ENCODE measurements at regions not wholly inside any gene's neighbourhood (a gene's known extent, or its start where the extent isn't known, plus 50 kb on each side); places are given as distances from the start of the nearest gene placed in this dataset.
"Not testable (repeated sequence)": the region's sequence is repeated elsewhere in the genome, so short reads cannot be mapped to it uniquely, and the experiment has no call there.

DNA sequence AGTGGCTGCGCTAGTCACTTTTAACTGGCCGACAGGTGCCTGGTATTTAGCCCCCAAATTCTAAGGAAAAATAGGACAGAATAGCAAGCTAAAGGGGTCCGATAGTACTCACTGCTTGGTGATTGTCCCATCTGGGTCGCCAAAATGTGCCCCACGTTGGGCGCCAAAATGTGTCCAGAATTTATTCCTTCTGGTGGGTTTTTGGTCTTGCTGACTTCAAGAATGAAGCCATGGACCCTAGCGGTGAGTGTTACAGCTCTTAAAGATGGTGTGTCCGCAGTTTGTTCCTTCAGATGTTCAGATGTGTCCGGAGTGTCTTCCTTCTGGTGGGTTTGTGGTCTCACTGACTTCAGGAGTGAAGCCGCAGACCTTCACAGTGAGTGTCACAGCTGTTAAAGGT lies 144.8 kb upstream of the XIRP2 start:
- H3K4me3 Mint-ChIP-seq (ENCODE audit: unreplicated experiment); H3K9ac ChIP-seq (ENCODE audit: low read length); H2AFZ ChIP-seq (ENCODE audit: low read depth, low read length); H3K4me3 ChIP-seq (ENCODE audit: insufficient read depth, low read depth, low read length); FAIRE-seq; H3K27ac ChIP-seq (ENCODE audit: low read depth, low read length); H3K4me1 ChIP-seq (ENCODE audit: insufficient read depth, low read length); H3K4me1 Mint-ChIP-seq (ENCODE audit: low read depth, unreplicated experiment); H3K27me3 ChIP-seq (ENCODE audit: insufficient read depth, low read length); H3K79me2 ChIP-seq (ENCODE audit: insufficient read depth, low read length); H3K27me3 Mint-ChIP-seq (ENCODE audit: low read depth, unreplicated experiment); H3K4me2 ChIP-seq (ENCODE audit: low read length); H4K20me1 ChIP-seq (ENCODE audit: insufficient read depth, low read length); H3K27ac Mint-ChIP-seq (ENCODE audit: unreplicated experiment); H3K36me3 Mint-ChIP-seq (ENCODE audit: low read depth, unreplicated experiment); DNase-seq (ENCODE audit: low read depth); H3K36me3 ChIP-seq (ENCODE audit: insufficient read depth, low read length): not testable (repeated sequence)
- peaks cover 17% of the 10 kb centered on the region for H3K9me3 ChIP-seq (ENCODE audit: insufficient read depth, low read depth, low read length)
- H3K9me3 Mint-ChIP-seq (ENCODE audit: unreplicated experiment) = peaks cover 37% of the 10 kb centered on the region

DNA sequence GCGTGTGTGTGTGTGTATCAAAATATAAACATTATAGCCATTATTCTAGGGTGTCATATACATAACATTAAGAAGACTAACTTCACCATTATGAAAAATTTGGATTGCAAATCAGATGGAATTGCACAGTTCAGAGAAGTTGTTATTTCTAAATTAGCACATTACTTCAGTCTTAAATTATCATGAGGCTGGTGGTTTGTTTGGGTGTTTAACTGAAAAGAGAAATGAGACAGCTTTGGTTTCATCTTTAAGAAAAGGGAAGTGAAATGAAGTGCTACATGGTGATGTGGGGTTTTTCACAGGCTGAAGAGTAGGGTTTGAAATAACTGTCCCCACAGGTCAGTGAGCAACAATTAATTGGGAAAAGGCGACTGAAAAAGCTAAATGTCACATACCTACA lies 161.2 kb upstream of the XIRP2 start:
- FAIRE-seq = no peak

DNA sequence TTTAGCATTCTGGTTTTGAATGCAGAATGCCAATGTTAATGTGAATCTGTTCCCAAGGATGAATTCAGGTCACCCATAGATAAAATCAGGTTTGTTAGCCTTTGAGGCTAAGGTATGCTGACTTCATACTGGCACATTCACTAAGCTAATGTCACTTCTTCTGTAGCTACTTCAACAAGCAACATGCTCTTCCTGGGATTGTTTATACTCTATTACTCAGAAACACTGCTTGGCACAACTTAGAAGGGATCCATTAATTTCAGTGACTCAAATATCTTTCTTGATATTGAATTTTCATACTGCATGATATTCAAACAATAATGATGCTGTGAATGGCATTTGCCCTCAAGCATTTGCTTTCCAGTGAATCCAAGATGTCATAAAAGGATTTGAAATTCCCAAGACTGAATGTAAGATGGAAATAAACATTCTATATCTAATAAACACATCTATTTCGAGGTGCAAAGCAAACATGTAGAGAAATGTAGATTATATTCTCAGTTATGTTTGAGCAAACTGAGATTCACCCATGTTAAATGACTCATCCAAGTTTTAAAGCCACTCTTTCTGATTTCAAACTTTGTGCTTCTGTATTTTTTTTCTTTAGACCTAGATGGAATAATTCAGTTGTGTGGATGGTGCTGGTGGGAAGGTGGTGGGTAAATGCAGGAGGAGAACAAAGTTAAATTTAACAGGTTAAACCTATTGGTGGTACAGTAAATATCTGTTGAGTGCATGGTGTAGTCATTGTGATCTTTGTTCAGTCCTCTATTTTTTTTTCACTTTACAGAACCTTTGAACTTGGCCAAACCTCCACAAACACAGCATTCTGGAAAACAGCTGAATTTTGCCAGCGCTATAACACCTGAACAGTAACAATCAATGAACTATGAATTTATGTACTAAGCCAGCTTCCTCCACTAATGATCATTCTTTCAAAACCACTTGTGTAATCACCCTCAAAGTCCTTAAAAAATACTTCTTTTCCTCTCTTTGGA lies 162.1 kb upstream of the XIRP2 start:
- DNase-seq (ENCODE audit: low read depth) = no peak
- Mint-ChIP-seq H3K4me3 (ENCODE audit: unreplicated experiment) (no peak overlapping the region), H3K36me3 (ENCODE audit: low read depth, unreplicated experiment) (no peaks in the 10 kb centered on the region), H3K9me3 (ENCODE audit: unreplicated experiment) (peaks cover 2% of the 10 kb centered on the region), H3K4me1 (ENCODE audit: low read depth, unreplicated experiment) (no peaks in the 10 kb centered on the region), H3K27me3 (ENCODE audit: low read depth, unreplicated experiment) (no peaks in the 10 kb centered on the region), H3K27ac (ENCODE audit: unreplicated experiment) (no peak overlapping the region)
- H3K27ac ChIP-seq (ENCODE audit: low read depth, low read length) = no peak overlapping the region
- no peaks in the 10 kb centered on the region for H3K79me2 ChIP-seq (ENCODE audit: insufficient read depth, low read length)
- no peak for FAIRE-seq
- no peak overlapping the region for H3K9ac ChIP-seq (ENCODE audit: low read length)
- no peaks in the 10 kb centered on the region for H3K9me3 ChIP-seq (ENCODE audit: insufficient read depth, low read depth, low read length)
- H4K20me1 ChIP-seq (ENCODE audit: insufficient read depth, low read length) = no peaks in the 10 kb centered on the region
- no peak for TF ChIP-seq EZH2 (IDR thresholded peaks at IDR 0.05; ENCODE audit: insufficient read depth, low read length)
- TF ChIP-seq, protein P1, sequence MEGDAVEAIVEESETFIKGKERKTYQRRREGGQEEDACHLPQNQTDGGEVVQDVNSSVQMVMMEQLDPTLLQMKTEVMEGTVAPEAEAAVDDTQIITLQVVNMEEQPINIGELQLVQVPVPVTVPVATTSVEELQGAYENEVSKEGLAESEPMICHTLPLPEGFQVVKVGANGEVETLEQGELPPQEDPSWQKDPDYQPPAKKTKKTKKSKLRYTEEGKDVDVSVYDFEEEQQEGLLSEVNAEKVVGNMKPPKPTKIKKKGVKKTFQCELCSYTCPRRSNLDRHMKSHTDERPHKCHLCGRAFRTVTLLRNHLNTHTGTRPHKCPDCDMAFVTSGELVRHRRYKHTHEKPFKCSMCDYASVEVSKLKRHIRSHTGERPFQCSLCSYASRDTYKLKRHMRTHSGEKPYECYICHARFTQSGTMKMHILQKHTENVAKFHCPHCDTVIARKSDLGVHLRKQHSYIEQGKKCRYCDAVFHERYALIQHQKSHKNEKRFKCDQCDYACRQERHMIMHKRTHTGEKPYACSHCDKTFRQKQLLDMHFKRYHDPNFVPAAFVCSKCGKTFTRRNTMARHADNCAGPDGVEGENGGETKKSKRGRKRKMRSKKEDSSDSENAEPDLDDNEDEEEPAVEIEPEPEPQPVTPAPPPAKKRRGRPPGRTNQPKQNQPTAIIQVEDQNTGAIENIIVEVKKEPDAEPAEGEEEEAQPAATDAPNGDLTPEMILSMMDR (IDR thresholded peaks at IDR 0.05; ENCODE audit: insufficient read depth, low read depth, low read length) = no peak
- H2AFZ ChIP-seq (ENCODE audit: low read depth, low read length) = no peak overlapping the region
- H3K4me1 ChIP-seq (ENCODE audit: insufficient read depth, low read length) = no peaks in the 10 kb centered on the region
- H3K4me3 ChIP-seq (ENCODE audit: insufficient read depth, low read depth, low read length) = no peak overlapping the region
- H3K27me3 ChIP-seq (ENCODE audit: insufficient read depth, low read length) = no peaks in the 10 kb centered on the region
- H3K4me2 ChIP-seq (ENCODE audit: low read length) = no peak overlapping the region
- no peaks in the 10 kb centered on the region for H3K36me3 ChIP-seq (ENCODE audit: insufficient read depth, low read length)

More for the DNA sequence above, 161.2 kb upstream of the XIRP2 start:
- Histone ChIP-seq H4K20me1 (ENCODE audit: insufficient read depth, low read length) (no peaks in the 10 kb centered on the region), H2AFZ (ENCODE audit: low read depth, low read length) (no peak overlapping the region), H3K4me3 (ENCODE audit: insufficient read depth, low read depth, low read length) (no peak overlapping the region), H3K79me2 (ENCODE audit: insufficient read depth, low read length) (no peaks in the 10 kb centered on the region), H3K9me3 (ENCODE audit: insufficient read depth, low read depth, low read length) (no peaks in the 10 kb centered on the region), H3K27ac (ENCODE audit: low read depth, low read length) (no peak overlapping the region), H3K4me1 (ENCODE audit: insufficient read depth, low read length) (no peaks in the 10 kb centered on the region), H3K36me3 (ENCODE audit: insufficient read depth, low read length) (no peaks in the 10 kb centered on the region), H3K4me2 (ENCODE audit: low read length) (no peak overlapping the region), H3K27me3 (ENCODE audit: insufficient read depth, low read length) (no peaks in the 10 kb centered on the region), H3K9ac (ENCODE audit: low read length) (no peak overlapping the region)
- Mint-ChIP-seq H3K4me3 (ENCODE audit: unreplicated experiment) (no peak overlapping the region), H3K36me3 (ENCODE audit: low read depth, unreplicated experiment) (no peaks in the 10 kb centered on the region), H3K27me3 (ENCODE audit: low read depth, unreplicated experiment) (no peaks in the 10 kb centered on the region), H3K4me1 (ENCODE audit: low read depth, unreplicated experiment) (no peaks in the 10 kb centered on the region), H3K27ac (ENCODE audit: unreplicated experiment) (no peak overlapping the region), H3K9me3 (ENCODE audit: unreplicated experiment) (no peaks in the 10 kb centered on the region)
- DNase-seq (ENCODE audit: low read depth) = no peak
- no peak for TF ChIP-seq EZH2 (IDR thresholded peaks at IDR 0.05; ENCODE audit: insufficient read depth, low read length)
- TF ChIP-seq, protein P1 (IDR thresholded peaks at IDR 0.05; ENCODE audit: insufficient read depth, low read depth, low read length) = no peak
